HepG2 (cell line): ENCODE measurements at regions not wholly inside any gene's neighbourhood (a gene's known extent, or its start where the extent isn't known, plus 50 kb on each side); places are given as distances from the start of the nearest gene placed in this dataset.
A peak's percentile ranks its signal among the peaks of the same experiment; 100 is the strongest.

Source experiments
- ARID3A ChIP-seq: IDR thresholded peaks from 2 replicates; pipeline ENCODE4 v1.6.1; 2012; ENCODE audit warnings: low read depth, low read length, improper control_type of control experiment
- ARNTL ChIP-seq: sonication (generic); formaldehyde crosslinking; IDR thresholded peaks from 2 replicates; pipeline ENCODE4 v1.4.0; 2020; ENCODE audit warnings: mild to moderate bottlenecking, missing genetic modification reagents
- CCAR2 ChIP-seq: fragments of 200-400 bp; formaldehyde crosslinking; optimal IDR thresholded peaks from 2 replicates; pipeline ENCODE3; 2018; ENCODE audit warnings: low read depth, mild to moderate bottlenecking, low read length, moderate library complexity
- ETS1 ChIP-seq: sonication (generic); formaldehyde crosslinking; IDR thresholded peaks from 2 replicates; pipeline ENCODE4 v1.4.0; 2020; ENCODE audit warnings: missing genetic modification reagents
- HNRNPH1 ChIP-seq: fragments of 200-400 bp; formaldehyde crosslinking; optimal IDR thresholded peaks from 2 replicates; pipeline ENCODE3; 2017; ENCODE audit warnings: mild to moderate bottlenecking, low read depth, low read length
- KAT2B ChIP-seq: fragments of 150-350 bp; IDR thresholded peaks from 2 replicates; pipeline ENCODE4 v1.6.1; 2014; ENCODE audit warnings: low read depth, low read length, borderline replicate concordance
- MAF1 ChIP-seq: sonication (generic); formaldehyde crosslinking; IDR thresholded peaks from 2 replicates; pipeline ENCODE4 v1.5.0; 2020; ENCODE audit warnings: missing genetic modification reagents, borderline replicate concordance
- NFKB2 ChIP-seq: sonication (generic); formaldehyde crosslinking; IDR thresholded peaks from 2 replicates; pipeline ENCODE4 v1.4.0; 2020; ENCODE audit warnings: missing genetic modification reagents, borderline replicate concordance
- POLR2AphosphoS2 ChIP-seq: IDR thresholded peaks from 2 replicates; pipeline ENCODE4 v1.6.1; 2011; ENCODE audit warnings: low read depth, low read length, improper control_type of control experiment
- RAD51 ChIP-seq: fragments of 450-650 bp; IDR thresholded peaks from 2 replicates; pipeline ENCODE4 v1.6.1; 2016; ENCODE audit warnings: borderline replicate concordance
- RCOR2 ChIP-seq: IDR thresholded peaks from 2 replicates; pipeline ENCODE4 v1.6.1; 2016; ENCODE audit warnings: missing biosample characterization, missing genetic modification reagents
- REL ChIP-seq: sonication (generic); formaldehyde crosslinking; conservative IDR thresholded peaks from 2 replicates; pipeline ENCODE4 v1.8.0; 2022; ENCODE audit warnings: mild to moderate bottlenecking, missing genetic modification reagents, moderate library complexity
- SP1 ChIP-seq, 2 experiments: fragments of 450-650 bp in 1 of 2; sonication (generic) in 1 of 2; formaldehyde crosslinking in 1 of 2; IDR thresholded peaks; 2 replicates each; pipeline versions ENCODE4 v1.4.0 to v1.6.1; 2016 to 2020; ENCODE audit warnings: missing genetic modification reagents in 1 of 2
- ZNF10 ChIP-seq: sonication (generic); formaldehyde crosslinking; IDR thresholded peaks from 2 replicates; pipeline ENCODE4 v1.4.0; 2020; ENCODE audit warnings: mild to moderate bottlenecking, low read depth, missing genetic modification reagents, borderline replicate concordance
- ZNF597 ChIP-seq: sonication (generic); formaldehyde crosslinking; IDR thresholded peaks from 2 replicates; pipeline ENCODE4 v1.5.0; 2020; ENCODE audit warnings: missing genetic modification reagents
- ZNF773 ChIP-seq: sonication (generic); formaldehyde crosslinking; IDR thresholded peaks from 2 replicates; pipeline ENCODE4 v1.4.0; 2020; ENCODE audit warnings: missing genetic modification reagents, borderline replicate concordance
- ZSCAN9 ChIP-seq: IDR thresholded peaks from 2 replicates; pipeline ENCODE4 v1.6.1; 2016; ENCODE audit warnings: borderline replicate concordance
- TF ChIP-seq, protein P1 (sequence below): sonication (generic); formaldehyde crosslinking; conservative IDR thresholded peaks from 2 replicates; pipeline ENCODE4 v1.4.0; 2020; ENCODE audit warnings: missing genetic modification reagents
- TF ChIP-seq, protein P2 (sequence below): sonication (generic); formaldehyde crosslinking; conservative IDR thresholded peaks from 2 replicates; pipeline ENCODE4 v1.8.0; 2022; ENCODE audit warnings: low read depth, missing genetic modification reagents

DNA sequence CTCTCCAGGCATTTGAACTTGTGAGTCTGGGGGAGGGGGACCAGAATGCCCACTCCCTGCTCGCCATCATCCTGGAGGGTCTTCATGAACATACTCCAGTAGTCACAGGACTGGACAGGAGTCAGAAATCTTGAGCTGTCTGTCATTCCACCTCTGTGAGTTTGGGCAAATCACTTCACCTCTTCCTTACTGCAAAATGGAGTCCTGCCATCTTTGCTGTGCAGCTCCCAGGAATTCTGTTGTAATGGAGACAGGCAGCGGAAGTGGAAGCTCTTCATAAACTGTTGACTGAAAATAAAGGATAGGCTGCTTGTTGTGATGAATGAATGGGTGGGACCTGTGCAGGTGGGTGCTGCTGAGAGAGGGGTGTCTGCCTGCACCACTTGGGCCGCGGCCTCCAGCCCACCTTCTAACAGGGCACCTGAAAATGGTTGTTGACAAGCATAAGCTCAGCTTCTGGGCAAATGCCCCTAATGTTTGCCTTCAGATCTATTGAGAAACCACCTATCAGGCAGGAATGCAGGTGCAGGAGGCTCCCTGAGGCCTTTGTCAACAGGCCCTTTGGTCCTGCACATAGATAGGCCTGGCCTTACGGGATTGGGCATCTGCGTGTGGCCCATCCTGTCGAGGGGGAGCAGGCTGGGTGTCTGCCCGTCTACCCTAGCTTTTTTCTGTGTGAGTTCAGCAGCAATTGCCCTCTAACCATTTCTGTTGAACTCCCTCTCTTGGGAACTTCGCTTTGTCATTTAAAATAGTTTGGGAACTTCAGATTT is 321.0 kb downstream of the RPS6KC1 start (continued):
- TF ChIP-seq ZNF597 (no peak), ZSCAN9 (CRISPR knock-in tag) (peak; percentile 90; the same call in 1 of the 2 replicates), REL (CRISPR knock-in tag) (no peak), HNRNPH1 (peak; percentile 26), NFKB2 (peak; percentile 69; the same call in 1 of the 2 replicates), ETS1 (CRISPR knock-in tag) (no peak), KAT2B (no peak), POLR2AphosphoS2 (no peak), SP1 (IDR thresholded peaks at IDR 0.05) (no peak), SP1 (CRISPR knock-in tag; IDR thresholded peaks at IDR 0.05) (0 out of 2 replicates have a peak, but pooled peaks have one; percentile 61), CCAR2 (no peak), ZNF773 (CRISPR knock-in tag) (no peak), ARNTL (CRISPR knock-in tag) (peak; percentile 82), ARID3A (peak; percentile 57; the same call in 1 of the 2 replicates), RAD51 (no peak), ZNF10 (no peak), RCOR2 (CRISPR knock-in tag) (peak; percentile 99), MAF1 (0 out of 2 replicates have a peak, but pooled peaks have one; percentile 65)
- TF ChIP-seq, protein P1, sequence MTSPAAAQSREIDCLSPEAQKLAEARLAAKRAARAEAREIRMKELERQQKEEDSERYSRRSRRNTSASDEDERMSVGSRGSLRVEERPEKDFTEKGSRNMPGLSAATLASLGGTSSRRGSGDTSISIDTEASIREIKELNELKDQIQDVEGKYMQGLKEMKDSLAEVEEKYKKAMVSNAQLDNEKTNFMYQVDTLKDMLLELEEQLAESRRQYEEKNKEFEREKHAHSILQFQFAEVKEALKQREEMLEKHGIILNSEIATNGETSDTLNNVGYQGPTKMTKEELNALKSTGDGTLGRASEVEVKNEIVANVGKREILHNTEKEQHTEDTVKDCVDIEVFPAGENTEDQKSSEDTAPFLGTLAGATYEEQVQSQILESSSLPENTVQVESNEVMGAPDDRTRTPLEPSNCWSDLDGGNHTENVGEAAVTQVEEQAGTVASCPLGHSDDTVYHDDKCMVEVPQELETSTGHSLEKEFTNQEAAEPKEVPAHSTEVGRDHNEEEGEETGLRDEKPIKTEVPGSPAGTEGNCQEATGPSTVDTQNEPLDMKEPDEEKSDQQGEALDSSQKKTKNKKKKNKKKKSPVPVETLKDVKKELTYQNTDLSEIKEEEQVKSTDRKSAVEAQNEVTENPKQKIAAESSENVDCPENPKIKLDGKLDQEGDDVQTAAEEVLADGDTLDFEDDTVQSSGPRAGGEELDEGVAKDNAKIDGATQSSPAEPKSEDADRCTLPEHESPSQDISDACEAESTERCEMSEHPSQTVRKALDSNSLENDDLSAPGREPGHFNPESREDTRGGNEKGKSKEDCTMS (CRISPR knock-in tag): no peak
- TF ChIP-seq, protein P2, sequence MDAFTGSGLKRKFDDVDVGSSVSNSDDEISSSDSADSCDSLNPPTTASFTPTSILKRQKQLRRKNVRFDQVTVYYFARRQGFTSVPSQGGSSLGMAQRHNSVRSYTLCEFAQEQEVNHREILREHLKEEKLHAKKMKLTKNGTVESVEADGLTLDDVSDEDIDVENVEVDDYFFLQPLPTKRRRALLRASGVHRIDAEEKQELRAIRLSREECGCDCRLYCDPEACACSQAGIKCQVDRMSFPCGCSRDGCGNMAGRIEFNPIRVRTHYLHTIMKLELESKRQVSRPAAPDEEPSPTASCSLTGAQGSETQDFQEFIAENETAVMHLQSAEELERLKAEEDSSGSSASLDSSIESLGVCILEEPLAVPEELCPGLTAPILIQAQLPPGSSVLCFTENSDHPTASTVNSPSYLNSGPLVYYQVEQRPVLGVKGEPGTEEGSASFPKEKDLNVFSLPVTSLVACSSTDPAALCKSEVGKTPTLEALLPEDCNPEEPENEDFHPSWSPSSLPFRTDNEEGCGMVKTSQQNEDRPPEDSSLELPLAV (CRISPR knock-in tag): no peak
